GM18868 (cell line): ENCODE measurements at regions not wholly inside any gene's neighbourhood (a gene's known extent, or its start where the extent isn't known, plus 50 kb on each side); places are given as distances from the start of the nearest gene placed in this dataset.
"Not testable (repeated sequence)": the region's sequence is repeated elsewhere in the genome, so short reads cannot be mapped to it uniquely, and the experiment has no call there.

Experiments used
- ATAC-seq: cut with Tn5 transposase; IDR thresholded peaks from one replicate; pipeline ENCODE4 v1.9.1; 2021; ENCODE audit warnings: mild to moderate bottlenecking, moderate library complexity; ENCODE audit not compliant: unreplicated experiment

DNA sequence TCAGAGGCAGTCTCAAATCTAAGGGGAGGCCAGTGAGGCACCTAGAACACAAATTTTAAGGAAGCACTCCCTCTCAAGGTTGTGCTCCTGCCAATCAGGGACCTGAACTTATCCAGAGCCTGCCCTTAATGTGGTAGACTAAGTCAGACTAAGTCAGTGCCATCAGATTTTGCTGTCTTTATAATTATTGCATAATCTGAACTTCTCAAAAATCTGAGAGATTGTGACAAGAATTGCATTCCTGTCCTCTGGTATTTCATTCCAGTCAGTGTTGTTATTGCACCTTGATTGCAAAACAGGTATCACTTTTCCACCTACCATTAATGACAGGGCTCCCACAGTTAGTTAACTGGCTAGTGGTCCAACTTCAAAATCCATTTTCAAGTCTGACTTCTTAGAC, 197.1 kb upstream of the HCN1 start:
- ATAC-seq = no peak

DNA sequence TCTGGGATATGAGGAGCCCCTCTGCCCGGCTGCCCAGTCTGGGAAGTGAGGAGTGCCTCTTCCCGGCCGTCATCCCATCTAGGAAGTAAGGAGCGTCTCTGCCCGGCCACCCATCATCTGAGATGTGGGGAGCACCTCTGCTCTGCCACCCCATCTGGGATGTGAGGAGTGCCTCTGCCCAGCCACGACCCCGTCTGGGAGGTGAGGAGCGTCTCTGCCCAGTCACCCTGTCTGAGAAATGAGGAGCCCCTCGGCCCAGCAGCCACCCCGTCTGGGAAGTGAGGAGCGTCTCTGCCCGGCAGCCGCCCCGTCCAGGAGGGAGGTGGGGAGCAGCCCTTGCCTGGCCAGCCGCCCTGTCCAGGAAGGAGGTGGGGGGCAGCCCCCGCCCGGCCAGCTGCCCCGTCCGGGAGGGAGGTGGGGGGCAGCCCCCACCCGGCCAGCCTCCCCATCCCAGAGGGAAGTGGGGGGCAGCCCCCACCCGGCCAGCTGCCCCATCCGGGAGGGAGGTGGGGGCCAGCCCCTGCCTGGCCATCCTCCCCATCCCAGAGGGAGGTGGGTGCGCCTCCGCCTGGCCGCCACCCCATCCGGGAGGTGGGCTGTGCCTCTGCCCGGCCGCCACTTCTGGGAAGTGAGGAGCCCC, 194.4 kb upstream of the HCN1 start:
- ATAC-seq = not testable (repeated sequence)

DNA sequence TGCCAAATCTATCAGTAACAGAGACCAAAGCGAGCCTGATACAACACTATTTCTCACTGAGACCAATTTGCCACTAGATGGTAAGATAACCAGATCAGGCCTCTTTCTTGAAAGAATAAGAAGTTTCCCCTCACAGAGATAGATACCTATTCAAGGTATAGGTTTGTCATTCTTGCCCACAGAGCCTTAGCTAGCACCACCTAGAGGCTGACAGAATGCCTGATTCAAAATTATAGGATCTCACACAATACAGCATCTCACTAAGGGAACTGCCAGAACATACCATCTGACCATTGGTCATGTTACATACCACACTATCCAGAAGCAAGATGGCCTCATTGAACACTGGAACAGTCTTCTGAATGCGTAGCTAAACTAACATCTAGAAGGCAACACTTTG, 166.6 kb upstream of the HCN1 start:
- ATAC-seq = no peak

GRCh38 chr5:45847877-45848276, 151.7 kb upstream of the HCN1 start:
- no peak for ATAC-seq

DNA sequence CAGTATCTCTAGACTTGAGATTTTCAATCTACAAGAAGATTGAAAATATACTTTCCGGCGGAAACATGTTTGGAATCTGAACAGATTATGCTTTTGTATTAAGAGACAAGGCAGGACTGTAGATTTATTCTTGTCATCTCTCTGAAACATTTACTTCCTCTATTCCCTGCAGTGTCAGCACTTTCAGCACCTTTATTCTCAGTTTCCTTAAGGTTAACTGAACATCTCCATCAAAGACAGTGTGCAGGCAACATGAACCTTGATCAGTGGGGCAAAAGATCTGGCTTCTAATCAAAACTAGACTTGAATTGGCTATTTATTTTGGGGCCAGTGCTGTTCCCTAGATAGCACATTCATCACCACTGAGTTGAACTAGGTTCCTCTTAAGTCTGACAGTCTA, 129.9 kb upstream of the HCN1 start:
- ATAC-seq = no peak

DNA sequence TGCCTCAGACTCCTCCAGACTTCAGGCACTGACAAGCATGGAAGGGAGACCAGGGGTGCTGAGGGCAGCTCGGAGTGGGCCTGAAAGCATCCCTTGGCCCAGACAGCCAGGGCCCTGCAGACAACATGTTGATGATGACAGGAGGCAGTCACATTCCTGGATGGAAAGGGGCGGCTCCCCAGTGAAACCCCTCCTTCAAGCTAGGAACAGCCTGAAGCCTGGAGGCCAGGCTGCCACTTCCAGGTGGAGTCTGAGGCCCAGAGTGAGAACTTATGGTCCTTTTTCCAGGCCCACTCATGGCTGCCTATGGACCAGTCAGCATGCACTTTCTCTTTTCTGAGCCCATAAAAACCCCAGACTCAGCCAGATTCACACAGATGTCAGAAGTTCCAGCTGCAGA, 104.2 kb upstream of the HCN1 start:
- no peak for ATAC-seq

- no peak for ATAC-seq
Observed at GRCh38 chr5:45799388-45799787, 103.2 kb upstream of the HCN1 start.

GRCh38 chr5:45796959-45797553, 100.9 kb upstream of the HCN1 start:
- ATAC-seq = no peak

DNA sequence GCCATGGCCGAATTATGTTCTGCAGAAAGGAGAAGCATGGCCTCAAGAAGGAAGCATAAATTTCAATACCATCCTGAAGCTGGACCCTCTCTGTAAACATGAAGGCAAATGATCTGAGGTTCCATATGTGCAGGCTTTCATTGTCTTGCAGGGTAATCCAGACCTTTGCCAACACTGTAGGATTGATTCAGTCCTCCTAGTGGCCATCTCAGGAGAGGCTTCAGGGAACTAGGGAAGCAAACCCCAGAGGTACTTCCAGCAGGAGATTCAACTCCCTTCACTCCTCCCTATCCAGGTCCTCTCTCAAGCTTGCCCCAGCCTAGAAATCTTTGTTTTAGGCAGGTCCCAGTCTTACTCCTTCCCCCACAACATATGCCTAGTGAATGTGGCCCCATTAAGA, 99.3 kb upstream of the HCN1 start:
- no peak for ATAC-seq

DNA sequence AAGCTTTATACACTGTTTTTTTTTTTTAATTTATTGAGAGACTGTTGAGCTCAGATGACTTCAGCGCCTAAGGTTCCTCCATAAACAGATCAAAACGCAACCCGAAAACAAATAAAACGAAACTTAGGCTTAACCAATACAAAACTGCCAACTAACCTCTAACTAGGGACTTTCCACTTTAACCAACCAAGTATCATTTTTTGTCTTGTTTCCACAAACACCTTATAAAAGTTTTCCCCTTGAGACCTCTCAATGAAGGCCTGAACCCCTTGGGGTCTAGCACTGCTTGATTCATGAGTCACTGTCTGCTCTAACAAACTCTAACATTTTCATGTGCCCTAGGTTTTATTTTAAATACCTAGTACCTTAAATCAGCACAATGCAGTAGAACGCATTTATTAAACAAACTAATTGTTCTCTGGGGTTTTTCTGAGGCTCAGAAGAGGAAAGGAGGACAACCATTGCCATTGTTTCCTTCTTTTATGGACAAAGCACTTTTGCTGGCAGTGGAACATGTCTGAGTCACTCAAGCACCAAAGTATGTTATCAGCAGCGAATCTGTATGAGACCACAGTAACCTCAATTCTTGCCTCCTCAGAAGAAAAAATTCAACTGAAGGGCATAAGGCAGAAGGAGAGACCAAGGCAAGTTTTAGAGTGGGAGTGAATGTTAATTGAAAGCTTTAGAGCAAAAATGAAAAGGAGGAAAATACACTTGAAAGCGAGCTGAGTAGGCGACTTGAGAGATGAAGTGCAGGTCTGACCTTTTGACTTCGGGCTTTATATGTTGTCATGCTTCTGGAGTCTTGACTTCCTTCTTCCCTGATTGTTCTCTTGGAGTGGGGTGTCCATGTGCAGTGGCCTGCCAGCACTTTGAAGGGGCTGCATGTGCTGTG, 97.7 kb upstream of the HCN1 start:
- peak; percentile 90 for ATAC-seq

- ATAC-seq = no peak
Observed at GRCh38 chr5:45779874-45780671, 83.9 kb upstream of the HCN1 start.

GRCh38 chr5:45774528-45774927, 78.3 kb upstream of the HCN1 start:
- peak; percentile 44 for ATAC-seq

GRCh38 chr5:45772402-45772801, 76.2 kb upstream of the HCN1 start:
- ATAC-seq = peak; percentile 65

- no peak for ATAC-seq
Observed at GRCh38 chr5:45765561-45765960, 69.4 kb upstream of the HCN1 start.

- no peak for ATAC-seq
Observed at GRCh38 chr5:45750574-45750973, 54.4 kb upstream of the HCN1 start.

DNA sequence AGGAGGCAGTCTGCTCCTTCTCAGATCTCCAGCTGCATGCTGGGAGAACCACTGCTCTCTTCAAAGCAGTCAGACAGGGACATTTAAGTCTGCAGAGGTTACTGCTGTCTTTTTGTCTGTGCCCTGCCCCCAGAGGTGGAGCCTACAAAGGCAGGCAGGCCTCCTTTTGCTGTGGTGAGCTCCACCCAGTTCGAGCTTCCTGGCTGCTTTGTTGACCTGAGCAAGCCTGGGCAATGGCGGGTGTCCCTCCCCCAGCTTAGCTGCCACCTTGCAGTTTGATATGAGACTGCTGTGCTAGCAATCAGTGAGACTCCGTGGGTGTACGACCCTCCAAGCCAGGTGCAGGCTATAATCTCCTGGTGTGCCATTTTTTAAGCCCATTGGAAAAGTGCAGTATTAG, 52.3 kb upstream of the HCN1 start:
- ATAC-seq = not testable (repeated sequence)
